ENCODE measurements at regions not wholly inside any gene's neighbourhood (a gene's known extent, or its start where the extent isn't known, plus 50 kb on each side); places are given as distances from the start of the nearest gene placed in this dataset.
"Not testable (repeated sequence)": the region's sequence is repeated elsewhere in the genome, so short reads cannot be mapped to it uniquely, and the experiment has no call there.

DNA sequence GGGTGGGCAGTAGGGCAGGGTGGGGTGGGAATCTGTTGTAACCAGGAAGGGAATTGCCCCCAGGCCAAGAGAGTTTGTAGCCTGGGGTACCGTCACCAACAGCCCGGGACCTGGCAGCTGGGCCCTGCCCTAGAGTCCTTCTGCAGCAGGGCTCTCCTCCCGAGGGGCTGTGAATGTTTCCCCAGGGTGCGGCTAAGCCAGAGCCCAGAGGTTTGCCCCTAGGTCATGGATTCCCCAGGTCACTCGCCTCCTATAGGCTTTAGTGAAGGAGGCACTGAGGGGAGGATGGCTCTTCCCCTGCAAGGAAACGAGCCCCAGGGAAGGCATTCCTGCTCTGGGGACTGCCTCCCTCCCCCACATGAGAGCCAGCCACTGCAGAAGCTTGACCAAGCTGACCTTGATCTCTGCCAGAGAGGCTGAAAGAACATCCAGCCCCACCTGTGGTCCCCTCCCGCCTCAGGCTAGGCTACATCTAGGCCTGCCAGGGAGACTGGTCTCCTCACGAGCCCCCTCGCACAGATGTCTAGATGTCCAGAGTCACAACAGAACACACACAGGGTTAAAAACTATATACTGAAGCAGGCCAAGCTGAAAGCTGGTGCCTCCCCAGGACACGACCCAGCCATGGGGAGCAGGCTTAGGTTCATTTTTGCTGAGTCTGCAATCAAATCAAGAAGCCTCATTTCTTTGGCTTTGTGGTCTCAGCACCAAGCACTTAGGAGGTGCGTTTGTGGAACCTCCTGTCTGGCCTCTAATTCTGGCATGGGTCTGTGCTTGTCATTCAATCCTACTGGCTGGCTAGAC is 69.1 kb upstream of the TAMM41 start:
- WGBS (ENCODE audit: insufficient coverage, low coverage, low lambda C conversion rate, missing lambda C conversion rate) = 30% methylated on average over 2 of the region's 11 CpGs
- Histone ChIP-seq H3K27ac (no peak overlapping the region), H3K36me3 (no peaks in the 10 kb centered on the region), H3K4me3 (no peak overlapping the region), H3K27me3 (no peaks in the 10 kb centered on the region), H3K4me1 (no peaks in the 10 kb centered on the region), H3K9me3 (no peaks in the 10 kb centered on the region)
- intact Hi-C loops (cut with DNase I) = no loop called here
- TF ChIP-seq POLR2A (IDR thresholded peaks at IDR 0.05) = no peak
- TF ChIP-seq, protein P1, sequence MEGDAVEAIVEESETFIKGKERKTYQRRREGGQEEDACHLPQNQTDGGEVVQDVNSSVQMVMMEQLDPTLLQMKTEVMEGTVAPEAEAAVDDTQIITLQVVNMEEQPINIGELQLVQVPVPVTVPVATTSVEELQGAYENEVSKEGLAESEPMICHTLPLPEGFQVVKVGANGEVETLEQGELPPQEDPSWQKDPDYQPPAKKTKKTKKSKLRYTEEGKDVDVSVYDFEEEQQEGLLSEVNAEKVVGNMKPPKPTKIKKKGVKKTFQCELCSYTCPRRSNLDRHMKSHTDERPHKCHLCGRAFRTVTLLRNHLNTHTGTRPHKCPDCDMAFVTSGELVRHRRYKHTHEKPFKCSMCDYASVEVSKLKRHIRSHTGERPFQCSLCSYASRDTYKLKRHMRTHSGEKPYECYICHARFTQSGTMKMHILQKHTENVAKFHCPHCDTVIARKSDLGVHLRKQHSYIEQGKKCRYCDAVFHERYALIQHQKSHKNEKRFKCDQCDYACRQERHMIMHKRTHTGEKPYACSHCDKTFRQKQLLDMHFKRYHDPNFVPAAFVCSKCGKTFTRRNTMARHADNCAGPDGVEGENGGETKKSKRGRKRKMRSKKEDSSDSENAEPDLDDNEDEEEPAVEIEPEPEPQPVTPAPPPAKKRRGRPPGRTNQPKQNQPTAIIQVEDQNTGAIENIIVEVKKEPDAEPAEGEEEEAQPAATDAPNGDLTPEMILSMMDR (IDR thresholded peaks at IDR 0.05) = no peak
- no peak for DNase-seq
- ATAC-seq = peak in 2 of 4 donors; percentile 10 to 20

DNA sequence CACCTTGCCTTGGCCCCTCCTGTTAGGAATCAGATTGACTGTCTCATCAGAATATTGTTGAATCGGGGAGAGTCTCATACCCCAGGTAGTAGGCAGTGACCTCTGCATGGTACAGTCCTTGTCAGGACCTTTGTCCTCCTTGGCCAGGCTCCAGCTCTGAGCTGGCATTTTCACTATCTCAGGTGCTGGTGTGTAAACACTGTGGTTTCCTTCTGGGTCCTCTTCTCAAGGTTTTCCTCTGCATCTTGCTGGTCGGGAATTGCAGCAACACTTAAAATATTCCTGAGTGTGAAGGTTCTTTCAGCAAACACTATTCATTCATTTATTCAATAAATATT is 69.7 kb upstream of the TAMM41 start:
- H3K27me3 ChIP-seq; intact Hi-C loops (cut with DNase I); H3K27ac ChIP-seq; H3K4me1 ChIP-seq; H3K4me3 ChIP-seq; H3K36me3 ChIP-seq; H3K9me3 ChIP-seq: not testable (repeated sequence)
- WGBS (ENCODE audit: insufficient coverage, low coverage, low lambda C conversion rate, missing lambda C conversion rate) = 41% methylated on average over 2 of the region's 2 CpGs
- ATAC-seq (peak; percentile 78 to 82 (median 81)), DNase-seq (peak in 2 of 3 donors; percentile 50 to 77)

DNA sequence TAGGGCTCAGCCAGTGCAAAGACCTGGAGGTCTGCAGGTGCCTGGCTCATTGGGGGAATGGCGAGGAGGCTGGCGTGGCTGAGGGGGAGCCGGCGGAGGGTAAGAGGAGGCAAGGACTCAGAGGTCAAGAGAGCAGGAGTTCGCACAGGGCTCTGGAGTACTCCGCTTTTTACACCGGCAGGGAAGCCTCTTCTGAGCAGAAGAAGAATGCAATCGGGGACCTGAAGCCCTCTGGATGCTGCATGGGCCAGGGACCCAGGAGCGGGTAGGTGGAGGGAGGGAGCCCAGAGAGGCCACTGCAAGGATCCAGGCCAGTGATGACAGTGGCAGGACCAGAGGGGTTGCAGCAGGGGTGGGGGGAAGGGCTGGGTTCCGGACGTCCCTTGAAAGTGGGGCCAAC is 70.4 kb upstream of the TAMM41 start:
- ATAC-seq (no peak), DNase-seq (no peak)
- no peaks in the 10 kb centered on the region for H3K4me1 ChIP-seq
- no peaks in the 10 kb centered on the region for H3K36me3 ChIP-seq
- TF ChIP-seq POLR2A (IDR thresholded peaks at IDR 0.05) = no peak
- TF ChIP-seq, protein P1 (IDR thresholded peaks at IDR 0.05) = no peak
- 88% methylated on average over 6 of the region's 11 CpGs for WGBS (ENCODE audit: insufficient coverage, low coverage, low lambda C conversion rate, missing lambda C conversion rate)
- H3K9me3 ChIP-seq = no peaks in the 10 kb centered on the region
- no peak overlapping the region for H3K4me3 ChIP-seq
- H3K27ac ChIP-seq = no peak overlapping the region
- intact Hi-C loops (cut with DNase I) = no loop called here
- H3K27me3 ChIP-seq = no peaks in the 10 kb centered on the region

DNA sequence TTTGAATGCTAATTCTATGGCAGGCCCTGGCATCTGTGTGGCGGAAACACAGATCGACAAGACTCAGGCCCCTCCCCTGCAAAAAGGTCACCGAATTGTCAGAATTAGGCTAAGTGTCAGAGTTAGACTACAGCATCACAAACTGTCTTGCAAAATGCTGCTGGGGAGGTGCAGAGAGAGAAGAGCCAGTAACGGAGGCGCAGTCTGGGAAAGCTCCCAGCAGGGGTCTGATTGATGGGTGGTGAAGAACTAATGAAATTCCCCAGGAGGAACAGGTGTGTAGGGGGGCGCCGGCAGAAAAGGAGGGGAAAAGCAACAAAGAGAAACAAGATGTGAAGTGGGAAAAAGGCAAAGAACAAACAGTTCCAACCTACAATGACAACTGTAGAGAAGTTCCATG is 72.7 kb upstream of the TAMM41 start:
- no peak for DNase-seq
- WGBS (ENCODE audit: insufficient coverage, low coverage, low lambda C conversion rate, missing lambda C conversion rate) = 53% methylated on average over 7 of the region's 7 CpGs
- Histone ChIP-seq H3K9me3 (no peaks in the 10 kb centered on the region), H3K4me1 (no peaks in the 10 kb centered on the region), H3K4me3 (no peak overlapping the region), H3K36me3 (no peaks in the 10 kb centered on the region), H3K27me3 (no peaks in the 10 kb centered on the region), H3K27ac (no peak overlapping the region)
- intact Hi-C loops (cut with DNase I) = no loop called here
- TF ChIP-seq POLR2A (IDR thresholded peaks at IDR 0.05) = no peak
- TF ChIP-seq, protein P1 (IDR thresholded peaks at IDR 0.05) = no peak
- ATAC-seq = no peak

DNA sequence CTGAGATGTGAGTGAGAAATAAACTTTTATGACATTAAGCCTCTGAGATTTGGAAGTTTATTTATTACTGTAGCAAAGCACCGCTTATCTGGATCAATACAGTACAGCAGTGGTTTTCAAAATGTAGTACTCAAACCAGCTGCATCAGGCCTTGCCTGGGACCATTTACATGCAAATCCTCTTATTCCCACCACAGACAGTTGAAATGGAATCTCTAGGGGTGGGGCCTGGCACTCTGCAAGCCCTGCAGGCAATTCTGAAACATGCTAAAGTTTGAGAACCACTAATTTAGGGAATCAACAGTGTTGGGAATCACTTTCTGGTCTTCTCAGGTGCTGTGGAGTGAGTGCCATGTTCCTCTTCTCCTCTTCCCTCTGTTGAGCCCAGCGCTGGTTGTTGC is 77.8 kb upstream of the TAMM41 start:
- whole genome bisulfite sequencing (ENCODE audit: insufficient coverage, low coverage, low lambda C conversion rate, missing lambda C conversion rate) = 71% methylated on average over 2 of the region's 2 CpGs
- H3K4me3 ChIP-seq = no peak overlapping the region
- no peak overlapping the region for H3K27ac ChIP-seq
- no peaks in the 10 kb centered on the region for H3K4me1 ChIP-seq
- H3K27me3 ChIP-seq = no peaks in the 10 kb centered on the region
- no peaks in the 10 kb centered on the region for H3K36me3 ChIP-seq
- TF ChIP-seq, protein P1 (IDR thresholded peaks at IDR 0.05) = no peak
- TF ChIP-seq POLR2A (IDR thresholded peaks at IDR 0.05) = no peak
- no peak for DNase-seq
- intact Hi-C loops (cut with DNase I) = no loop called here
- no peaks in the 10 kb centered on the region for H3K9me3 ChIP-seq
- no peak for ATAC-seq

Data from right lobe of liver (tissue), 6 donors.